Osteocyte (in vitro differentiated cells): ENCODE measurements at regions not wholly inside any gene's neighbourhood (a gene's known extent, or its start where the extent isn't known, plus 50 kb on each side); places are given as distances from the start of the nearest gene placed in this dataset.

Source experiments
- DNase-seq: peaks from one replicate; pipeline ENCODE4 v3.0.0; 2021; ENCODE audit warnings: mixed read lengths; ENCODE audit not compliant: unreplicated experiment; ENCODE audit errors: extremely low spot score
- H3K27ac Mint-ChIP-seq: one replicate; pipeline ENCODE4 v1.8.0; 2021; ENCODE audit warnings: mild to moderate bottlenecking, mixed read lengths; ENCODE audit not compliant: unreplicated experiment
- H3K27me3 Mint-ChIP-seq: one replicate; pipeline ENCODE4 v1.8.0; 2021; ENCODE audit warnings: mixed read lengths; ENCODE audit not compliant: unreplicated experiment
- H3K36me3 Mint-ChIP-seq: one replicate; pipeline ENCODE4 v1.8.0; 2021; ENCODE audit warnings: mixed read lengths; ENCODE audit not compliant: unreplicated experiment
- H3K4me1 Mint-ChIP-seq: one replicate; pipeline ENCODE4 v1.8.0; 2021; ENCODE audit warnings: mixed read lengths; ENCODE audit not compliant: unreplicated experiment
- H3K4me3 Mint-ChIP-seq: one replicate; pipeline ENCODE4 v1.8.0; 2021; ENCODE audit warnings: mild to moderate bottlenecking, moderate library complexity, mixed read lengths; ENCODE audit not compliant: unreplicated experiment
- H3K9me3 Mint-ChIP-seq: one replicate; pipeline ENCODE4 v1.8.0; 2021; ENCODE audit warnings: mixed read lengths; ENCODE audit not compliant: unreplicated experiment
- TF ChIP-seq, protein P1 (sequence below): fragments of 200-600 bp; sonication (generic); IDR thresholded peaks from 2 replicates; pipeline ENCODE4 v1.5.0; 2021; ENCODE audit warnings: antibody characterized with exemption, mild to moderate bottlenecking, moderate library complexity

DNA sequence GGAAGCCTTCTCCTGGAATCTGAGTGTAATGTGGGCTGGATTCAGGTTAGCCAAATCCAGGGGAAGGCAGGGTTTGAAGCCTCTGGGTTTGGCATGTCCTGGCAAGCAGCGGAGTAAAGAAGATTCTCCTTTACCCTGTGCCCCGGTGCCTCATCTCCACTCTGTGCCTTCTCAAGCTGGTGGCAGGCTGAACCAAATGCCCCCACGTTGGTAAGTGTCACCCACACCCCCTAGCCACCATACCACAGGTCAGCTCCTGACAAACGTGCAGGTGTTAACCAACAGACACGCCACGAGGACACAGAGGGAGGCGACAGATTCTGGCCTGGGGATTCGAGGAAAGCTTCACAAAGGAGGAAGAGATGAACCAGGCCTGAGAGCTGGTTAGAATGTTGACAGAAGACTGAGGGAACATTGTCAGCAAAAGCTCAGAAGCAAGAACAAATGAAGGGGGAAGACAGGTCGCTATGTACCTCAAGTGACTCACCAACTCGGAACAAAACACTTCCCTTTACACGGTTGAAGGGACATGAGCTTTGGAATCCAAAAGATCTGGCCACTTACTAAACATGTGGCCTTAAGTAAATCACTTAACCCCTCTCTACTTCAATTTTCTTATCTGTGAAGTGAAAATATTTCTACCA, 85.2 kb upstream of the LCLAT1 start:
- H3K4me3 Mint-ChIP-seq, result no peak overlapping the region
- no peaks in the 10 kb centered on the region for H3K36me3 Mint-ChIP-seq
- DNase-seq, result no peak
- H3K27ac Mint-ChIP-seq, result peak overlapping the region; percentile 74
- H3K9me3 Mint-ChIP-seq, result no peaks in the 10 kb centered on the region
- TF ChIP-seq, protein P1, sequence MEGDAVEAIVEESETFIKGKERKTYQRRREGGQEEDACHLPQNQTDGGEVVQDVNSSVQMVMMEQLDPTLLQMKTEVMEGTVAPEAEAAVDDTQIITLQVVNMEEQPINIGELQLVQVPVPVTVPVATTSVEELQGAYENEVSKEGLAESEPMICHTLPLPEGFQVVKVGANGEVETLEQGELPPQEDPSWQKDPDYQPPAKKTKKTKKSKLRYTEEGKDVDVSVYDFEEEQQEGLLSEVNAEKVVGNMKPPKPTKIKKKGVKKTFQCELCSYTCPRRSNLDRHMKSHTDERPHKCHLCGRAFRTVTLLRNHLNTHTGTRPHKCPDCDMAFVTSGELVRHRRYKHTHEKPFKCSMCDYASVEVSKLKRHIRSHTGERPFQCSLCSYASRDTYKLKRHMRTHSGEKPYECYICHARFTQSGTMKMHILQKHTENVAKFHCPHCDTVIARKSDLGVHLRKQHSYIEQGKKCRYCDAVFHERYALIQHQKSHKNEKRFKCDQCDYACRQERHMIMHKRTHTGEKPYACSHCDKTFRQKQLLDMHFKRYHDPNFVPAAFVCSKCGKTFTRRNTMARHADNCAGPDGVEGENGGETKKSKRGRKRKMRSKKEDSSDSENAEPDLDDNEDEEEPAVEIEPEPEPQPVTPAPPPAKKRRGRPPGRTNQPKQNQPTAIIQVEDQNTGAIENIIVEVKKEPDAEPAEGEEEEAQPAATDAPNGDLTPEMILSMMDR, result no peak
- H3K27me3 Mint-ChIP-seq, result peaks cover 3% of the 10 kb centered on the region
- peaks cover 21% of the 10 kb centered on the region for H3K4me1 Mint-ChIP-seq

DNA sequence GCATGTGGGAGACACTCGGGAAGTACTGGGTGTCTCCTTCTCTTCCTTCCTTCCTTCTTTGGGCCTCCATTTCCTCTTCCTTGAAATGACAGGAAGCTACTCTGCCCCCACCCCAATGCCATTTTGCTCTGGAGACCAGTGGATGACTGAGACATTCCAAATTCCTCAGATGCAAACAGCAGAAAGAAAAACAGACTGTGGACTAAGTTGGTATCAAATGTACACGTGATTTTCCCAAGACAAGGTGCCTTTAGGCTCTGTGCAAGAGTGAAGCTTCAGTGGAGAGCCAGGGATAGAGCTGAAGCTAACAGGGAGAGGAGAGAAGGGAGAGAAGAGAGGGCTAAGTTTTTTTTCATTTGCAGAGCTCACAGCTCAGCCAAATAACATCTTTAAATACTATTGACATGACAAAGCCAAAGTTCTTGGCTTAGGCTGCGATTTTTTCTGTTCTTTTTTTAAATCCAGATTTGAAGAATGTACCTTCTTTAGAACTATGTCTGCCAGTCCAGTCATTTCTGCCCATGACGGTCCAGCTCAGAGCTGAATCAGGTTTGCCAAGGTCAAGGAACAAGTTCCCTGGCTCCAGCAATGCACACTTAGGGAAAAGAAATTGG, 84.5 kb upstream of the LCLAT1 start:
- Mint-ChIP-seq H3K27me3 (peaks cover 3% of the 10 kb centered on the region), H3K4me3 (no peak overlapping the region), H3K9me3 (no peaks in the 10 kb centered on the region), H3K27ac (peak overlapping the region; percentile 74), H3K36me3 (no peaks in the 10 kb centered on the region), H3K4me1 (peaks cover 21% of the 10 kb centered on the region)
- TF ChIP-seq, protein P1, result no peak
- no peak for DNase-seq

- no peak overlapping the region for H3K4me3 Mint-ChIP-seq
- H3K4me1 Mint-ChIP-seq, result peaks cover 21% of the 10 kb centered on the region
- no peaks in the 10 kb centered on the region for H3K36me3 Mint-ChIP-seq
- no peak overlapping the region for H3K27ac Mint-ChIP-seq
- peaks cover 3% of the 10 kb centered on the region for H3K27me3 Mint-ChIP-seq
- no peaks in the 10 kb centered on the region for H3K9me3 Mint-ChIP-seq
- TF ChIP-seq, protein P1, result no peak
- DNase-seq, result no peak
Observed at GRCh38 chr2:30363406-30363805, 83.6 kb upstream of the LCLAT1 start.

DNA sequence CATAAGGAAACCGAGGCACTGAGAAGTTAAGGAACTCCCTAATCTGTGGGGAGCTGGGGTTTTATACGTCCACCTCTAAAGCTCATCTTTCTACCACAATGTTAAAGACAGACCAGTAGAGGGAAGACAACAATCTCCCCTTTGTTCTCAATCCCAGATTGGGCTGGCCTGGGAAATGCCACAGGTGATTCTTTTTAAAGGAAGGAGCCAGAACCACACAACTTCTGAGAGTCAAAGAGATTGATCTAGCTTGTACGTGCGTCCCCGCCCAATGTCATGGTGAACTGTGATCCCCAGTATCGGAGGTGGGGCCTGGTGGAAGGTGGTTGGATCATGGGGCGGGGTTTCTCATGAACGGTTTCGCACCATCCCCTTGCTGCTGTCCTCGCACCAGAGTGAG, 81.8 kb upstream of the LCLAT1 start:
- Mint-ChIP-seq H3K36me3 (no peaks in the 10 kb centered on the region), H3K4me3 (no peak overlapping the region), H3K9me3 (no peaks in the 10 kb centered on the region), H3K4me1 (peaks cover 21% of the 10 kb centered on the region), H3K27ac (no peak overlapping the region), H3K27me3 (no peaks in the 10 kb centered on the region)
- TF ChIP-seq, protein P1, result no peak
- no peak for DNase-seq

DNA sequence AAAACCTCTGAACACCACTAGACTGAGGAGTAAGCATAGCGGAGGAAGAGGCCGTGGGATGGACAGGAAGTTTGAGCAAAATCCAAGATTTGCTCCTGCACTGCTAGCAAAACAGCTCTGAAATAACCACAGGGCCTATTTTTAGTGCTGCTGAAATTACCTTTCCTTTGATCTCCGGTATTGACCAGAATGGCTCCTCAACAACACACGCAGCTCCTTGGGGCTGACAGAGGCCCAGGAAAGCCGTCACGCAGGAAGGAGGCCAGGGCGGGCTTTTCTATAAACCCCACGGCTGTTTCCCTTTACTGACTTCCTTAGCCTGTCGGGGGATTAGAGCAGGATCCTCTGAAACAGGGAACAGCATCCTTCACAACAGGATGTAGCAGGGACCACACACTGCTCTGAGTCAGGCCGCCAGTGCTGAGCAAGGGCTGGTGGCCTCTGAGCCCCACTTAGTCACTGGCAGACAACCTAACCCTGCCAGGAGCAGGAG, 80.8 kb upstream of the LCLAT1 start:
- TF ChIP-seq, protein P1, result no peak
- H3K27me3 Mint-ChIP-seq, result no peaks in the 10 kb centered on the region
- H3K9me3 Mint-ChIP-seq, result no peaks in the 10 kb centered on the region
- H3K4me1 Mint-ChIP-seq, result peaks cover 23% of the 10 kb centered on the region
- H3K4me3 Mint-ChIP-seq, result no peak overlapping the region
- no peaks in the 10 kb centered on the region for H3K36me3 Mint-ChIP-seq
- no peak for DNase-seq
- H3K27ac Mint-ChIP-seq, result no peak overlapping the region
